ENCODE measurements at regions not wholly inside any gene's neighbourhood (a gene's known extent, or its start where the extent isn't known, plus 50 kb on each side); places are given as distances from the start of the nearest gene placed in this dataset.
"Not testable (repeated sequence)": the region's sequence is repeated elsewhere in the genome, so short reads cannot be mapped to it uniquely, and the experiment has no call there.

- no peak overlapping the region for H3K4me3 ChIP-seq (ENCODE audit: insufficient read depth, low read depth, low read length)
- no peaks in the 10 kb centered on the region for H3K27me3 ChIP-seq (ENCODE audit: control insufficient read depth, insufficient read depth, low read length)
- no peak for DNase-seq
- no peaks in the 10 kb centered on the region for H3K36me3 ChIP-seq (replicated peaks; ENCODE audit: control insufficient read depth, insufficient read depth, low read length)
Observed at GRCh38 chr6:22112461-22112860, 184.4 kb downstream of the PRL start.

- no peak for DNase-seq
- Histone ChIP-seq H3K4me3 (ENCODE audit: insufficient read depth, low read depth, low read length) (no peak overlapping the region), H3K27me3 (ENCODE audit: control insufficient read depth, insufficient read depth, low read length) (no peaks in the 10 kb centered on the region), H3K36me3 (replicated peaks; ENCODE audit: control insufficient read depth, insufficient read depth, low read length) (no peaks in the 10 kb centered on the region)
Observed at GRCh38 chr6:22113026-22113766, 183.6 kb downstream of the PRL start.

- DNase-seq = no peak
- H3K36me3 ChIP-seq (replicated peaks; ENCODE audit: control insufficient read depth, insufficient read depth, low read length) = no peaks in the 10 kb centered on the region
Observed at GRCh38 chr6:22115559-22115958, 181.3 kb downstream of the PRL start.

GRCh38 chr6:22117631-22118030 is 179.2 kb downstream of the PRL start:
- DNase-seq = no peak
- H3K27me3 ChIP-seq (ENCODE audit: control insufficient read depth, insufficient read depth, low read length) = no peaks in the 10 kb centered on the region
- no peaks in the 10 kb centered on the region for H3K36me3 ChIP-seq (replicated peaks; ENCODE audit: control insufficient read depth, insufficient read depth, low read length)
- H3K4me3 ChIP-seq (ENCODE audit: insufficient read depth, low read depth, low read length) = no peak overlapping the region

More at GRCh38 chr6:22115559-22115958, 181.3 kb downstream of the PRL start:
- Histone ChIP-seq H3K27me3 (ENCODE audit: control insufficient read depth, insufficient read depth, low read length) (no peaks in the 10 kb centered on the region), H3K4me3 (ENCODE audit: insufficient read depth, low read depth, low read length) (no peak overlapping the region)

GRCh38 chr6:22119500-22119899 is 177.3 kb downstream of the PRL start:
- no peak for DNase-seq
- no peaks in the 10 kb centered on the region for H3K36me3 ChIP-seq (replicated peaks; ENCODE audit: control insufficient read depth, insufficient read depth, low read length)
- H3K4me3 ChIP-seq (ENCODE audit: insufficient read depth, low read depth, low read length) = no peak overlapping the region
- no peaks in the 10 kb centered on the region for H3K27me3 ChIP-seq (ENCODE audit: control insufficient read depth, insufficient read depth, low read length)

GRCh38 chr6:22124756-22125155 is 172.1 kb downstream of the PRL start:
- no peak for DNase-seq
- no peaks in the 10 kb centered on the region for H3K27me3 ChIP-seq (ENCODE audit: control insufficient read depth, insufficient read depth, low read length)
- H3K36me3 ChIP-seq (replicated peaks; ENCODE audit: control insufficient read depth, insufficient read depth, low read length) = no peaks in the 10 kb centered on the region
- no peak overlapping the region for H3K4me3 ChIP-seq (ENCODE audit: insufficient read depth, low read depth, low read length)

GRCh38 chr6:22126910-22127309 is 169.9 kb downstream of the PRL start:
- no peak for DNase-seq
- Histone ChIP-seq H3K4me3 (ENCODE audit: insufficient read depth, low read depth, low read length) (no peak overlapping the region), H3K27me3 (ENCODE audit: control insufficient read depth, insufficient read depth, low read length) (no peaks in the 10 kb centered on the region), H3K36me3 (replicated peaks; ENCODE audit: control insufficient read depth, insufficient read depth, low read length) (no peaks in the 10 kb centered on the region)

GRCh38 chr6:22129751-22130150 is 167.1 kb downstream of the PRL start:
- no peak for DNase-seq
- Histone ChIP-seq H3K27me3 (ENCODE audit: control insufficient read depth, insufficient read depth, low read length) (no peaks in the 10 kb centered on the region), H3K4me3 (ENCODE audit: insufficient read depth, low read depth, low read length) (no peak overlapping the region), H3K36me3 (replicated peaks; ENCODE audit: control insufficient read depth, insufficient read depth, low read length) (no peaks in the 10 kb centered on the region; the same call in 1 of the 2 replicates)

GRCh38 chr6:22132656-22133055 is 164.2 kb downstream of the PRL start:
- DNase-seq = no peak
- no peak overlapping the region for H3K4me3 ChIP-seq (ENCODE audit: insufficient read depth, low read depth, low read length)
- no peaks in the 10 kb centered on the region; the same call in 1 of the 2 replicates for H3K36me3 ChIP-seq (replicated peaks; ENCODE audit: control insufficient read depth, insufficient read depth, low read length)
- H3K27me3 ChIP-seq (ENCODE audit: control insufficient read depth, insufficient read depth, low read length) = no peaks in the 10 kb centered on the region

GRCh38 chr6:22133357-22133756 is 163.5 kb downstream of the PRL start:
- DNase-seq = no peak

GRCh38 chr6:22134308-22134707 is 162.5 kb downstream of the PRL start:
- Histone ChIP-seq H3K4me3 (ENCODE audit: insufficient read depth, low read depth, low read length) (no peak overlapping the region), H3K36me3 (replicated peaks; ENCODE audit: control insufficient read depth, insufficient read depth, low read length) (no peaks in the 10 kb centered on the region; the same call in 1 of the 2 replicates), H3K27me3 (ENCODE audit: control insufficient read depth, insufficient read depth, low read length) (no peaks in the 10 kb centered on the region)
- DNase-seq = no peak

More at GRCh38 chr6:22133357-22133756, 163.5 kb downstream of the PRL start:
- H3K27me3 ChIP-seq (ENCODE audit: control insufficient read depth, insufficient read depth, low read length) = no peaks in the 10 kb centered on the region
- H3K4me3 ChIP-seq (ENCODE audit: insufficient read depth, low read depth, low read length) = no peak overlapping the region
- no peaks in the 10 kb centered on the region; the same call in 1 of the 2 replicates for H3K36me3 ChIP-seq (replicated peaks; ENCODE audit: control insufficient read depth, insufficient read depth, low read length)

GRCh38 chr6:22135395-22135794 is 161.4 kb downstream of the PRL start:
- Histone ChIP-seq H3K36me3 (replicated peaks; ENCODE audit: control insufficient read depth, insufficient read depth, low read length) (no peaks in the 10 kb centered on the region; the same call in 1 of the 2 replicates), H3K4me3 (ENCODE audit: insufficient read depth, low read depth, low read length) (no peak overlapping the region), H3K27me3 (ENCODE audit: control insufficient read depth, insufficient read depth, low read length) (no peaks in the 10 kb centered on the region)
- no peak for DNase-seq

- H3K27me3 ChIP-seq (ENCODE audit: control insufficient read depth, insufficient read depth, low read length); H3K4me3 ChIP-seq (ENCODE audit: insufficient read depth, low read depth, low read length); DNase-seq; H3K36me3 ChIP-seq (replicated peaks; ENCODE audit: control insufficient read depth, insufficient read depth, low read length): not testable (repeated sequence)
Observed at GRCh38 chr6:22140736-22141135, 156.1 kb downstream of the PRL start.

GRCh38 chr6:22141241-22141745 is 155.5 kb downstream of the PRL start:
- Histone ChIP-seq H3K27me3 (ENCODE audit: control insufficient read depth, insufficient read depth, low read length) (no peaks in the 10 kb centered on the region), H3K36me3 (replicated peaks; ENCODE audit: control insufficient read depth, insufficient read depth, low read length) (no peaks in the 10 kb centered on the region), H3K4me3 (ENCODE audit: insufficient read depth, low read depth, low read length) (no peak overlapping the region)
- no peak for DNase-seq

GRCh38 chr6:22142856-22143255 is 154.0 kb downstream of the PRL start:
- Histone ChIP-seq H3K36me3 (replicated peaks; ENCODE audit: control insufficient read depth, insufficient read depth, low read length) (no peaks in the 10 kb centered on the region), H3K27me3 (ENCODE audit: control insufficient read depth, insufficient read depth, low read length) (no peaks in the 10 kb centered on the region), H3K4me3 (ENCODE audit: insufficient read depth, low read depth, low read length) (no peak overlapping the region)
- DNase-seq = no peak
